ENCODE measurements at regions not wholly inside any gene's neighbourhood (a gene's known extent, or its start where the extent isn't known, plus 50 kb on each side); places are given as distances from the start of the nearest gene placed in this dataset.

DNA sequence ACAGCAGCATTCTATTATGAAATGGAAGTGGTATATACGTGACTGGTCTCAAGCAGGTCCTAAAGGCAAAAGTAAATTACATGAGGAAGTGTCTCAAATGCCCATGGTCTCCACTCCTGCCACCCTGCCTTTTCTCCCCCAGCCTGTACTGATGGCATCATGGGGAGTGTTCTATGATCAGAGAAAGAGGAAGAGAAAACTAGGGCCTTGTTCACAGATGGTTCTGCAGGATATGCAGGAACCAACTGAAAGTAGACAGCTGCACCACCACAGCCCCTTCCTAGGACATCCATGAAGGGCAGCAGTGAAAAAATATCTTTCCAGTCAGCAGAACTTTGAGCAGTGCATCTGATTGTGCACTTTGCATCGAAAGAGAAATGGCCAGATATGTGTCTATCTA, 901.5 kb downstream of the ARAP2 start:
- Histone ChIP-seq H3K4me3 (ENCODE audit: low read depth, low read length, poor library complexity, severe bottlenecking) (no peak overlapping the region), H3K36me3 (ENCODE audit: insufficient read depth, low read length) (no peaks in the 10 kb centered on the region), H3K4me2 (ENCODE audit: low read length) (no peak overlapping the region), H3K4me1 (ENCODE audit: insufficient read depth, low read length, poor library complexity, severe bottlenecking) (no peaks in the 10 kb centered on the region), H3K79me2 (ENCODE audit: insufficient read depth, low read depth, low read length) (no peaks in the 10 kb centered on the region), H3K9me3 (ENCODE audit: low read length) (no peaks in the 10 kb centered on the region), H4K20me1 (ENCODE audit: insufficient read depth, low read length) (no peaks in the 10 kb centered on the region), H2AFZ (ENCODE audit: low read length) (no peak overlapping the region), H3K9me2 (ENCODE audit: insufficient read depth, low read length) (no peaks in the 10 kb centered on the region), H3K27ac (ENCODE audit: low read depth, low read length, poor library complexity, severe bottlenecking) (no peak overlapping the region)
- no peak for DNase-seq (ENCODE audit: low spot score)
- POLR2A ChIA-PET: no interaction called here
- TF ChIP-seq EZH2phosphoT487 (IDR thresholded peaks at IDR 0.05; ENCODE audit: borderline replicate concordance, low read depth, low read length): no peak
- TF ChIP-seq, protein P1, sequence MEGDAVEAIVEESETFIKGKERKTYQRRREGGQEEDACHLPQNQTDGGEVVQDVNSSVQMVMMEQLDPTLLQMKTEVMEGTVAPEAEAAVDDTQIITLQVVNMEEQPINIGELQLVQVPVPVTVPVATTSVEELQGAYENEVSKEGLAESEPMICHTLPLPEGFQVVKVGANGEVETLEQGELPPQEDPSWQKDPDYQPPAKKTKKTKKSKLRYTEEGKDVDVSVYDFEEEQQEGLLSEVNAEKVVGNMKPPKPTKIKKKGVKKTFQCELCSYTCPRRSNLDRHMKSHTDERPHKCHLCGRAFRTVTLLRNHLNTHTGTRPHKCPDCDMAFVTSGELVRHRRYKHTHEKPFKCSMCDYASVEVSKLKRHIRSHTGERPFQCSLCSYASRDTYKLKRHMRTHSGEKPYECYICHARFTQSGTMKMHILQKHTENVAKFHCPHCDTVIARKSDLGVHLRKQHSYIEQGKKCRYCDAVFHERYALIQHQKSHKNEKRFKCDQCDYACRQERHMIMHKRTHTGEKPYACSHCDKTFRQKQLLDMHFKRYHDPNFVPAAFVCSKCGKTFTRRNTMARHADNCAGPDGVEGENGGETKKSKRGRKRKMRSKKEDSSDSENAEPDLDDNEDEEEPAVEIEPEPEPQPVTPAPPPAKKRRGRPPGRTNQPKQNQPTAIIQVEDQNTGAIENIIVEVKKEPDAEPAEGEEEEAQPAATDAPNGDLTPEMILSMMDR (conservative IDR thresholded peaks at IDR 0.05; ENCODE audit: low read length): no peak
- CTCF ChIA-PET (ENCODE audit: unreplicated experiment): no interaction called here
- intact Hi-C loops (cut with micrococcal nuclease; ENCODE audit: unreplicated experiment): no loop called here
- no TSS peak for BruUV-seq (replicated peaks)

DNA sequence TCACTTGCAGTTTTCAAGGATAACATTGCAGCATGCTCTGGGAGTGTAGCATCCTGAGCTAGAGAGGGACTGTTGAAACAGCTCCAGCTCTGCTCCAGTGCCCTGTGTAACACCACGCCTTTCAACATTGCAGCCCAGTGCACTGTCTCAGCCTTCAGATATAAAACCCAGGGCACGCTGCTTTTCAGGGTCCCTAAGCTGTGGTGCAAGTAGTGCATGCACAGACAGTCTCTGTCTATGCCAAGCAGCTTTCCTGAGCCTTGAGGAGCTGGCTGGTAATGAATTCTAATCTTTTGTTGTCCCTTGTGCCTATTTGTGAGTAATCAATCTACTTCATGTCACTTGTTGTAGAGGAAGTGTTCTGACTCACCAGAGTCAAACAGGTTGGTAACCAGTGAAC, 897.0 kb downstream of the ARAP2 start:
- Histone ChIP-seq H3K9me3 (ENCODE audit: low read length) (no peaks in the 10 kb centered on the region), H3K9me2 (ENCODE audit: insufficient read depth, low read length) (no peaks in the 10 kb centered on the region), H3K36me3 (ENCODE audit: insufficient read depth, low read length) (no peaks in the 10 kb centered on the region), H2AFZ (ENCODE audit: low read length) (no peak overlapping the region), H4K20me1 (ENCODE audit: insufficient read depth, low read length) (no peaks in the 10 kb centered on the region), H3K27ac (ENCODE audit: low read depth, low read length, poor library complexity, severe bottlenecking) (no peak overlapping the region), H3K4me1 (ENCODE audit: insufficient read depth, low read length, poor library complexity, severe bottlenecking) (no peaks in the 10 kb centered on the region), H3K79me2 (ENCODE audit: insufficient read depth, low read depth, low read length) (no peaks in the 10 kb centered on the region), H3K4me3 (ENCODE audit: low read depth, low read length, poor library complexity, severe bottlenecking) (no peak overlapping the region), H3K4me2 (ENCODE audit: low read length) (no peak overlapping the region)
- TF ChIP-seq, protein P1 (conservative IDR thresholded peaks at IDR 0.05; ENCODE audit: low read length): no peak
- TF ChIP-seq EZH2phosphoT487 (IDR thresholded peaks at IDR 0.05; ENCODE audit: borderline replicate concordance, low read depth, low read length): no peak
- BruUV-seq (replicated peaks): no TSS peak
- DNase-seq (ENCODE audit: low spot score): no peak
- intact Hi-C loops (cut with micrococcal nuclease; ENCODE audit: unreplicated experiment): no loop called here
- POLR2A ChIA-PET: interaction anchor here (0.9 kb wide), 1 partner anchor 20 kb away, joined by 3 read pairs; no protein-coding TSS in a partner anchor
- CTCF ChIA-PET (ENCODE audit: unreplicated experiment): no interaction called here

DNA sequence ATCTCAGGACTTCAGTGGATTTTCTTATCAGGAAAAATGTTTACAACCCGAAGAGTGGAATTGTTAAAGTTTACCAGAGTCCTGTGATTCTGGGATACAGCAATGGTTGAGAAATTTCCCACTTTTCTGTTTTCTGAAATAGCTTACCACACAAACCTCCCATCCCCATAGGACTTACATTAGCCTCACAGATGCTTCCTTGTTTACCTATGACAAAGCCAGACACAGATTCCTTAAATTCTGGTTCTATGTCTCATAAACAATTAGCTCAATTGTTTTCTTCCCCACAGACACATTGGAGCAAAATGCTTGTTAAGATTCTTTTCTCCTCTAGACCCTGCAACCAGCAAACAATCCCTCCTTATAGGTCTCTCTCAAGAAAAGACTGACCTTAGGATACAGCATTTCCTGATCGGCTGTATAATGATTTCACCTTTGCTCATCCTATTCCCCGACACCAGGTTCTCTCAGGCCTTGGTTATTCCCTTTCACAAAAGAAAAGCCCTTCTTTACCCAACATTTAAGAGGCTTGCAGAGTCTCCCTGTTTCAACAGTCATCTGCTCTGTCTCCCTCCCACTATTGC, 886.2 kb downstream of the ARAP2 start:
- TF ChIP-seq, protein P1 (conservative IDR thresholded peaks at IDR 0.05; ENCODE audit: low read length): no peak
- TF ChIP-seq EZH2phosphoT487 (IDR thresholded peaks at IDR 0.05; ENCODE audit: borderline replicate concordance, low read depth, low read length): no peak
- Histone ChIP-seq H4K20me1 (ENCODE audit: insufficient read depth, low read length) (no peaks in the 10 kb centered on the region), H3K4me3 (ENCODE audit: low read depth, low read length, poor library complexity, severe bottlenecking) (no peak overlapping the region), H2AFZ (ENCODE audit: low read length) (no peak overlapping the region), H3K9me2 (ENCODE audit: insufficient read depth, low read length) (no peaks in the 10 kb centered on the region), H3K9me3 (ENCODE audit: low read length) (no peaks in the 10 kb centered on the region), H3K36me3 (ENCODE audit: insufficient read depth, low read length) (no peaks in the 10 kb centered on the region), H3K27ac (ENCODE audit: low read depth, low read length, poor library complexity, severe bottlenecking) (no peak overlapping the region), H3K4me2 (ENCODE audit: low read length) (no peak overlapping the region), H3K79me2 (ENCODE audit: insufficient read depth, low read depth, low read length) (no peaks in the 10 kb centered on the region), H3K4me1 (ENCODE audit: insufficient read depth, low read length, poor library complexity, severe bottlenecking) (no peaks in the 10 kb centered on the region)
- intact Hi-C loops (cut with micrococcal nuclease; ENCODE audit: unreplicated experiment): no loop called here
- BruUV-seq (replicated peaks): no TSS peak
- no peak for DNase-seq (ENCODE audit: low spot score)
- POLR2A ChIA-PET: no interaction called here
- CTCF ChIA-PET (ENCODE audit: unreplicated experiment): no interaction called here
